ENCODE measurements at regions not wholly inside any gene's neighbourhood (a gene's known extent, or its start where the extent isn't known, plus 50 kb on each side); places are given as distances from the start of the nearest gene placed in this dataset.

- no peak overlapping the region for H3K4me3 ChIP-seq (ENCODE audit: low read depth, low read length)
- TF ChIP-seq MYC (IDR thresholded peaks at IDR 0.05; ENCODE audit: low read depth, low read length): no peak
- no peak for TF ChIP-seq MAX (IDR thresholded peaks at IDR 0.05; ENCODE audit: low read depth, low read length)
- no peak for TF ChIP-seq POLR2A (IDR thresholded peaks at IDR 0.05; ENCODE audit: extremely low read depth, insufficient read length)
- no peak for TF ChIP-seq CTCF (IDR thresholded peaks at IDR 0.05; ENCODE audit: low read depth, low read length)
- no peak for DNase-seq (ENCODE audit: low read depth)
Measured at GRCh38 chr7:123289200-123289599, 89.4 kb upstream of the SLC13A1 start.

- TF ChIP-seq MAX (IDR thresholded peaks at IDR 0.05; ENCODE audit: low read depth, low read length) (no peak), CTCF (IDR thresholded peaks at IDR 0.05; ENCODE audit: low read depth, low read length) (peak; percentile 4), POLR2A (IDR thresholded peaks at IDR 0.05; ENCODE audit: extremely low read depth, insufficient read length) (no peak)
- peak; percentile 11 for DNase-seq (ENCODE audit: low read depth)
- no peak overlapping the region for H3K4me3 ChIP-seq (ENCODE audit: low read depth, low read length)
Measured at GRCh38 chr7:123285076-123285700, 85.4 kb upstream of the SLC13A1 start.

GRCh38 chr7:123283373-123283772, 83.6 kb upstream of the SLC13A1 start:
- no peak for TF ChIP-seq CTCF (IDR thresholded peaks at IDR 0.05; ENCODE audit: low read depth, low read length)
- TF ChIP-seq MYC (IDR thresholded peaks at IDR 0.05; ENCODE audit: low read depth, low read length): no peak
- no peak for TF ChIP-seq POLR2A (IDR thresholded peaks at IDR 0.05; ENCODE audit: extremely low read depth, insufficient read length)
- no peak for TF ChIP-seq MAX (IDR thresholded peaks at IDR 0.05; ENCODE audit: low read depth, low read length)
- no peak for DNase-seq (ENCODE audit: low read depth)
- no peak overlapping the region for H3K4me3 ChIP-seq (ENCODE audit: low read depth, low read length)

GRCh38 chr7:123282181-123282580, 82.4 kb upstream of the SLC13A1 start:
- no peak overlapping the region for H3K4me3 ChIP-seq (ENCODE audit: low read depth, low read length)
- no peak for TF ChIP-seq MAX (IDR thresholded peaks at IDR 0.05; ENCODE audit: low read depth, low read length)
- TF ChIP-seq CTCF (IDR thresholded peaks at IDR 0.05; ENCODE audit: low read depth, low read length): no peak
- no peak for TF ChIP-seq MYC (IDR thresholded peaks at IDR 0.05; ENCODE audit: low read depth, low read length)
- no peak for TF ChIP-seq POLR2A (IDR thresholded peaks at IDR 0.05; ENCODE audit: extremely low read depth, insufficient read length)
- no peak for DNase-seq (ENCODE audit: low read depth)

GRCh38 chr7:123279949-123280348, 80.2 kb upstream of the SLC13A1 start:
- TF ChIP-seq MYC (IDR thresholded peaks at IDR 0.05; ENCODE audit: low read depth, low read length): no peak
- no peak overlapping the region for H3K4me3 ChIP-seq (ENCODE audit: low read depth, low read length)
- DNase-seq (ENCODE audit: low read depth): no peak

GRCh38 chr7:123275036-123275753, 75.4 kb upstream of the SLC13A1 start:
- no peak overlapping the region for H3K4me3 ChIP-seq (ENCODE audit: low read depth, low read length)
- no peak for TF ChIP-seq POLR2A (IDR thresholded peaks at IDR 0.05; ENCODE audit: extremely low read depth, insufficient read length)
- no peak for TF ChIP-seq MYC (IDR thresholded peaks at IDR 0.05; ENCODE audit: low read depth, low read length)
- no peak for TF ChIP-seq MAX (IDR thresholded peaks at IDR 0.05; ENCODE audit: low read depth, low read length)
- TF ChIP-seq CTCF (IDR thresholded peaks at IDR 0.05; ENCODE audit: low read depth, low read length): no peak
- DNase-seq (ENCODE audit: low read depth): no peak

All from NB4 (cell line).